Neuronal stem cell (in vitro differentiated cells): ENCODE measurements at regions not wholly inside any gene's neighbourhood (a gene's known extent, or its start where the extent isn't known, plus 50 kb on each side); places are given as distances from the start of the nearest gene placed in this dataset.
A peak's percentile ranks its signal among the peaks of the same experiment; 100 is the strongest.

Source experiments
- DNase-seq: peaks from one replicate; pipeline ENCODE4 v3.0.0-alpha.2; 2013; ENCODE audit warnings: low spot score
- H2AFZ ChIP-seq: one replicate; pipeline ENCODE4 v1.6.1; 2013; ENCODE audit warnings: mild to moderate bottlenecking, low read length, inconsistent platforms
- H2AK5ac ChIP-seq: 2 replicates; pipeline ENCODE4 v1.6.1; 2013; ENCODE audit warnings: low read depth, mild to moderate bottlenecking, inconsistent platforms, low read length, moderate library complexity, mixed read lengths
- H2BK120ac ChIP-seq: 2 replicates; pipeline ENCODE4 v1.6.1; 2013; ENCODE audit warnings: low read depth, mild to moderate bottlenecking, inconsistent platforms, low read length, moderate library complexity, mixed read lengths
- H2BK12ac ChIP-seq: one replicate; pipeline ENCODE4 v1.6.1; 2013; ENCODE audit warnings: low read length, inconsistent platforms
- H2BK15ac ChIP-seq: 2 replicates; pipeline ENCODE4 v1.6.1; 2013; ENCODE audit warnings: mild to moderate bottlenecking, low read length, inconsistent platforms, mixed read lengths
- H2BK5ac ChIP-seq: one replicate; pipeline ENCODE4 v1.6.1; 2013; ENCODE audit warnings: inconsistent platforms, mild to moderate bottlenecking, low read length, moderate library complexity
- H3K14ac ChIP-seq: one replicate; pipeline ENCODE4 v1.6.1; 2013; ENCODE audit warnings: low read length, inconsistent platforms
- H3K18ac ChIP-seq: 2 replicates; pipeline ENCODE4 v1.6.1; 2013; ENCODE audit warnings: low read length, inconsistent platforms
- H3K23ac ChIP-seq: 2 replicates; pipeline ENCODE4 v1.6.1; 2013; ENCODE audit warnings: low read depth, mild to moderate bottlenecking, mixed read lengths, low read length, inconsistent platforms; ENCODE audit not compliant: poor library complexity
- H3K27ac ChIP-seq: replicated peaks from 3 replicates; pipeline ENCODE4 v1.5.1; 2013; ENCODE audit warnings: low read length, inconsistent platforms
- H3K27me3 ChIP-seq, 3 experiments: 2 replicates each; pipeline ENCODE4 v1.6.1; 2013; ENCODE audit warnings: low read length in 3 of 3, mild to moderate bottlenecking in 2 of 3, inconsistent platforms in 1 of 3, low read depth in 1 of 3, mixed read lengths in 1 of 3, moderate library complexity in 1 of 3; ENCODE audit not compliant: control insufficient read depth in 3 of 3, insufficient read depth in 3 of 3
- H3K36me3 ChIP-seq, 2 donors: replicated peaks in 1 of 2; 2 replicates each; pipeline ENCODE4 v1.6.1; 2013; ENCODE audit warnings: low read length in 2 of 2; ENCODE audit not compliant: control insufficient read depth in 2 of 2, insufficient read depth in 2 of 2
- H3K4ac ChIP-seq: 2 replicates; pipeline ENCODE4 v1.6.1; 2013; ENCODE audit warnings: inconsistent platforms, mild to moderate bottlenecking, low read length, moderate library complexity
- H3K4me1 ChIP-seq, 2 donors: 1 replicate in 1 of 2; 2 replicates in 1 of 2; pipeline ENCODE4 v1.6.1; 2013; ENCODE audit warnings: low read length in 2 of 2, low read depth in 1 of 2; ENCODE audit not compliant: control insufficient read depth in 2 of 2, insufficient read depth in 1 of 2
- H3K4me2 ChIP-seq: one replicate; pipeline ENCODE4 v1.6.1; 2013; ENCODE audit warnings: mild to moderate bottlenecking, low read length, inconsistent platforms; ENCODE audit not compliant: insufficient read depth, poor library complexity, severe bottlenecking
- H3K4me3 ChIP-seq, 2 donors: 2 replicates each; pipeline ENCODE4 v1.5.1; 2013; ENCODE audit warnings: low read length in 2 of 2, mild to moderate bottlenecking in 2 of 2, inconsistent platforms in 1 of 2, moderate library complexity in 1 of 2
- H3K79me1 ChIP-seq: one replicate; pipeline ENCODE4 v1.6.1; 2013; ENCODE audit warnings: low read depth, mild to moderate bottlenecking, inconsistent platforms, low read length, moderate library complexity
- H3K9ac ChIP-seq: one replicate; pipeline ENCODE4 v1.6.1; 2013; ENCODE audit warnings: mild to moderate bottlenecking, low read depth, low read length, inconsistent platforms; ENCODE audit not compliant: poor library complexity
- H3K9me3 ChIP-seq, 2 donors: replicated peaks in 1 of 2; 2 replicates each; pipeline versions ENCODE3 to v1.6.1; 2013; ENCODE audit warnings: low read length in 2 of 2, mild to moderate bottlenecking in 2 of 2, inconsistent platforms in 1 of 2, low read depth in 1 of 2, mixed read lengths in 1 of 2, moderate library complexity in 1 of 2; ENCODE audit not compliant: control insufficient read depth in 2 of 2, insufficient read depth in 1 of 2
- H4K8ac ChIP-seq: one replicate; pipeline ENCODE4 v1.6.1; 2013; ENCODE audit warnings: low read depth, mild to moderate bottlenecking, inconsistent platforms, low read length, moderate library complexity
- H4K91ac ChIP-seq: one replicate; pipeline ENCODE4 v1.6.1; 2013; ENCODE audit warnings: low read length, low read depth, mild to moderate bottlenecking, inconsistent platforms; ENCODE audit not compliant: poor library complexity
- WGBS, 2 donors: extraction: QIAGEN DNeasy Blood & Tissue Kit; methylation state at CpG; one replicate each; pipeline ENCODE4 v1.1.7; 2013; ENCODE audit warnings: missing lambda C conversion rate in 2 of 2, mixed read lengths in 1 of 2; ENCODE audit not compliant: insufficient read length in 2 of 2, insufficient replicate concordance in 1 of 2; ENCODE audit errors: extremely low coverage in 2 of 2; 5-methylcytosine and 5-hydroxymethylcytosine counted together

DNA sequence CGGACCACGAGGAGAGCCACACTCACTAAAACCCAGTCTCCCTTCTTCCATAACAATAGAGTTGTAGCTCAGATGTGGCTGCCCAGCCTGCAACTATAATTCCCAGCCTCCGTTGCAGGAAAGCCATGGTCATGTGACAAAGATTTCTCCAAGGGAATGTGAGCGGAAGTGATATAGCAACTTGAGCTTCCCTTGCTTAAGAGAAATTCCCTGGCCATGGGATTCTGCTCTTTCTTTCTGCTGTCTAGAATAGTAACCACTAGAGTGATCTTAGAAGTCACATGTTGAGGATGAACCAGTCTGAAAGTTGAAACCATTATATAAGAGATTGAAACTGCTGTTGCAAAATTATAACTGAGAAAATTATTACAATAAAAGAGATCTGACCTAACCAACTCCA lies 86.4 kb upstream of the MED14 start:
- H3K18ac ChIP-seq = no peak overlapping the region
- no peak overlapping the region for H3K27ac ChIP-seq
- no peaks in the 10 kb centered on the region for H3K79me1 ChIP-seq
- H4K91ac ChIP-seq = no peak overlapping the region
- no CpG with 5 or more reads among the region's 4 CpGs for WGBS, 2 donors
- DNase-seq = no peak
- no peak overlapping the region for H2AFZ ChIP-seq
- no peak overlapping the region for H3K23ac ChIP-seq
- no peaks in the 10 kb centered on the region for H3K4me1 ChIP-seq
- no peak overlapping the region for H2AK5ac ChIP-seq
- H3K27me3 ChIP-seq = no peaks in the 10 kb centered on the region
- H3K9ac ChIP-seq = no peak overlapping the region
- H2BK12ac ChIP-seq = no peak overlapping the region
- H3K14ac ChIP-seq = no peak overlapping the region
- H3K4me2 ChIP-seq = no peak overlapping the region
- H4K8ac ChIP-seq = no peak overlapping the region
- H3K4me3 ChIP-seq = no peak overlapping the region
- no peak overlapping the region for H2BK15ac ChIP-seq
- no peak overlapping the region for H3K4ac ChIP-seq
- H3K9me3 ChIP-seq = peaks cover 0 to 3% of the 10 kb centered on the region in 2 donors
- no peak overlapping the region for H2BK120ac ChIP-seq
- no peaks in the 10 kb centered on the region for H3K36me3 ChIP-seq
- no peak overlapping the region for H2BK5ac ChIP-seq

GRCh38 chrX:40827331-40827730 lies 92.0 kb upstream of the MED14 start:
- Histone ChIP-seq H2AFZ (no peak overlapping the region), H2BK15ac (no peak overlapping the region), H3K14ac (no peak overlapping the region), H4K91ac (no peak overlapping the region), H3K23ac (no peak overlapping the region), H2BK12ac (no peak overlapping the region), H3K4me1 (peaks cover 0 to 3% of the 10 kb centered on the region in 2 donors), H4K8ac (no peak overlapping the region), H3K27ac (no peak overlapping the region), H3K27me3 (no peaks in the 10 kb centered on the region), H3K79me1 (no peaks in the 10 kb centered on the region), H3K4me3 (no peak overlapping the region), H3K9me3 (peaks cover 0 to 3% of the 10 kb centered on the region in 2 donors), H2BK120ac (no peak overlapping the region), H3K4ac (no peak overlapping the region), H3K4me2 (no peak overlapping the region), H2AK5ac (no peak overlapping the region), H2BK5ac (no peak overlapping the region), H3K36me3 (no peaks in the 10 kb centered on the region), H3K18ac (no peak overlapping the region), H3K9ac (no peak overlapping the region)
- no peak for DNase-seq
- WGBS, 2 donors = no CpG with 5 or more reads among the region's 4 CpGs

DNA sequence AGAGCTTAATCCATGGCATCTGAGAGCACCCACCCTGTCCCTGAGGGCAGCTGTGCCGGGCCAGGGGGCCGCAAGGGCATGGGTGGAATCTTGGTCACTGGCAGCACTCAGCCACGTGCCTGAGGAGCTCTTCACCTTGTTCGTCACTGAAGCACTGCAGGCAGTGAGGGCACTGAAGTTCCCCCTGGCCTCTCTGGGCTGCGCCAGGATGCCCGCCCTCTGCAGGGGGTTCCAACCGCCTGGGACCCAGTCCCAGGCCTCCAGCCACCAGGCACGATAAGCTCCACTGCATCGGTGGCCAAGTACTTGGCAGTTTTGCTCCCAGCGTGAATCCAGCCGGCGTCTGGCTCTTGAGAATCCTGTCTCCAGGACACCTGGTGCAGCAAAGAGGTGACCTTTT lies 96.4 kb upstream of the MED14 start:
- Histone ChIP-seq H2BK12ac (no peak overlapping the region), H3K14ac (no peak overlapping the region)
- DNase-seq = no peak

DNA sequence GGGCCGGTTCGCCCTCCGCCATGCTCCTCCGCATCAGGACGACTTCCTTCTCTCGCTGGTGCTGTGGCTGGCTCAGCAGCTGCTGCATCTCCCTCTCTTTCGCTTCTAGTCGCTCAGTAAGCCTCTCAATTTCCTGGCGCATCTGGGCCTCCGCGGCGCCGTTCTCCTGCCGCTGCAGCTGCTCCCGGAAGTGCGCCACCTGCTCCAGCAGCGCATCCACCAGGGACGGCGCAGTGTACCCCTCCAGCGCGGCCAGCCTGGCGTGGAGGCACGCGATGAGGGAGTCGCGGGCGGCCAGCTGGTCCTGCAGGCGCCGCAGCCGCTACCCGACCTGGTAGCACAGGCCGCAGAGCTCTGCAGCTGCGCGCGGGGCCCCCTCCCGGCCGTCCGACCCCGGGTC lies 97.4 kb upstream of the MED14 start:
- Histone ChIP-seq H2BK5ac (no peak overlapping the region), H3K9ac (no peak overlapping the region), H3K4ac (no peak overlapping the region), H2BK120ac (no peak overlapping the region), H4K91ac (no peak overlapping the region), H4K8ac (no peak overlapping the region), H3K9me3 (no peaks in the 10 kb centered on the region), H3K27me3 (no peaks in the 10 kb centered on the region), H3K36me3 (no peaks in the 10 kb centered on the region), H2BK12ac (no peak overlapping the region), H3K79me1 (no peaks in the 10 kb centered on the region), H3K4me3 (no peak overlapping the region), H3K4me1 (peaks cover 0 to 5% of the 10 kb centered on the region in 2 donors), H3K14ac (no peak overlapping the region), H2AK5ac (no peak overlapping the region), H3K18ac (no peak overlapping the region), H3K4me2 (no peak overlapping the region), H2BK15ac (peak overlapping the region; percentile 37), H2AFZ (no peak overlapping the region), H3K23ac (no peak overlapping the region), H3K27ac (no peak overlapping the region)
- no peak for DNase-seq
- WGBS, 2 donors = no CpG with 5 or more reads among the region's 39 CpGs

More for the DNA sequence above, 96.4 kb upstream of the MED14 start:
- Histone ChIP-seq H4K91ac (no peak overlapping the region), H3K4me3 (no peak overlapping the region), H3K9ac (no peak overlapping the region), H3K4me2 (no peak overlapping the region), H3K27ac (no peak overlapping the region), H3K23ac (no peak overlapping the region), H4K8ac (no peak overlapping the region), H3K18ac (no peak overlapping the region), H2AFZ (no peak overlapping the region), H3K4ac (no peak overlapping the region), H2BK15ac (no peak overlapping the region), H2BK120ac (no peak overlapping the region), H3K36me3 (no peaks in the 10 kb centered on the region), H3K27me3 (no peaks in the 10 kb centered on the region), H2BK5ac (no peak overlapping the region), H3K9me3 (no peaks in the 10 kb centered on the region), H3K79me1 (no peaks in the 10 kb centered on the region), H2AK5ac (peak overlapping the region; percentile 28), H3K4me1 (peaks cover 3 to 5% of the 10 kb centered on the region in 2 donors)
- WGBS, 2 donors = no CpG with 5 or more reads among the region's 12 CpGs
